ENCODE measurements at regions not wholly inside any gene's neighbourhood (a gene's known extent, or its start where the extent isn't known, plus 50 kb on each side); places are given as distances from the start of the nearest gene placed in this dataset.

DNA sequence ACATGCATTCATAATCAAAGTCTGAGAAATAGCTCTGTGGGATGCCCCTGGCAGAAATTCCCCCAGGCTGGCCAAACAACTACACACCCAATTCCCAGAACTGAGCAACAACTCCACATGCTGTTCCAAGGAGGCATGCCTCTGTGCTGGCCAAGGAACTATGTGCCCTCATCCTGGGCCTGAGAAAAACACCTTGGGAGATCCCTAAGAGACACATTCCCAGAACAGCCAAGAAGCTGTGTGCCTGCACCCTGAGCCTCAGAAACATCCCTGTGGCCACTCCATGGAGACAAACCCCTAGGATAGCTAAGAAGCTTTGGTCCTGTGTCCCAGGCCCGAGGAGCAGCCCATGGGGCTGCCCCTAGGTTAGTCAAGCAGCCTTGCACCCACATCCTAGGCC lies 92.3 kb upstream of the MME start:
- TF ChIP-seq, protein P1, sequence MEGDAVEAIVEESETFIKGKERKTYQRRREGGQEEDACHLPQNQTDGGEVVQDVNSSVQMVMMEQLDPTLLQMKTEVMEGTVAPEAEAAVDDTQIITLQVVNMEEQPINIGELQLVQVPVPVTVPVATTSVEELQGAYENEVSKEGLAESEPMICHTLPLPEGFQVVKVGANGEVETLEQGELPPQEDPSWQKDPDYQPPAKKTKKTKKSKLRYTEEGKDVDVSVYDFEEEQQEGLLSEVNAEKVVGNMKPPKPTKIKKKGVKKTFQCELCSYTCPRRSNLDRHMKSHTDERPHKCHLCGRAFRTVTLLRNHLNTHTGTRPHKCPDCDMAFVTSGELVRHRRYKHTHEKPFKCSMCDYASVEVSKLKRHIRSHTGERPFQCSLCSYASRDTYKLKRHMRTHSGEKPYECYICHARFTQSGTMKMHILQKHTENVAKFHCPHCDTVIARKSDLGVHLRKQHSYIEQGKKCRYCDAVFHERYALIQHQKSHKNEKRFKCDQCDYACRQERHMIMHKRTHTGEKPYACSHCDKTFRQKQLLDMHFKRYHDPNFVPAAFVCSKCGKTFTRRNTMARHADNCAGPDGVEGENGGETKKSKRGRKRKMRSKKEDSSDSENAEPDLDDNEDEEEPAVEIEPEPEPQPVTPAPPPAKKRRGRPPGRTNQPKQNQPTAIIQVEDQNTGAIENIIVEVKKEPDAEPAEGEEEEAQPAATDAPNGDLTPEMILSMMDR (conservative IDR thresholded peaks at IDR 0.05) = no peak
- TF ChIP-seq ZFX (IDR thresholded peaks at IDR 0.05) = no peak
